ENCODE measurements at regions not wholly inside any gene's neighbourhood (a gene's known extent, or its start where the extent isn't known, plus 50 kb on each side); places are given as distances from the start of the nearest gene placed in this dataset.

DNA sequence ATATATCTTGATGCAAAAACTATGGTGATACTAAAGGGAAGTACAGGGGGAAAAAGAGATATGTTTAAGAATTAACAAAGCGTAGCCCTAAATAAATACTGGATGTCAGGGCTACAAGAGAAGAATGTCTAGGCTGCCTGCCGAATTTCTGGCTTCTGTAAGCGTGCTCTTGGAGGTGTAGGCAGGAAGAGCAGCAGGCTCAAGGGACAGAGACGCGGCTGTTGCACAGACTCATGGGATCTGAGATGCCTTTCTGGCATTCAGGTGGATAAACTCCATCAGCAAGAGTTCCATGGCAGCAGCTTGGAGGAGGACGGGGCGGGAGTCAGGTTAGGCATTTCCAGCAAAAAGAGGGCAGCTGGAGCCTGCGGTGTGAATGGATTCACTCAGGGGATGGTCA lies 123.2 kb upstream of the TWIST2 start:
- TF ChIP-seq, protein P1, sequence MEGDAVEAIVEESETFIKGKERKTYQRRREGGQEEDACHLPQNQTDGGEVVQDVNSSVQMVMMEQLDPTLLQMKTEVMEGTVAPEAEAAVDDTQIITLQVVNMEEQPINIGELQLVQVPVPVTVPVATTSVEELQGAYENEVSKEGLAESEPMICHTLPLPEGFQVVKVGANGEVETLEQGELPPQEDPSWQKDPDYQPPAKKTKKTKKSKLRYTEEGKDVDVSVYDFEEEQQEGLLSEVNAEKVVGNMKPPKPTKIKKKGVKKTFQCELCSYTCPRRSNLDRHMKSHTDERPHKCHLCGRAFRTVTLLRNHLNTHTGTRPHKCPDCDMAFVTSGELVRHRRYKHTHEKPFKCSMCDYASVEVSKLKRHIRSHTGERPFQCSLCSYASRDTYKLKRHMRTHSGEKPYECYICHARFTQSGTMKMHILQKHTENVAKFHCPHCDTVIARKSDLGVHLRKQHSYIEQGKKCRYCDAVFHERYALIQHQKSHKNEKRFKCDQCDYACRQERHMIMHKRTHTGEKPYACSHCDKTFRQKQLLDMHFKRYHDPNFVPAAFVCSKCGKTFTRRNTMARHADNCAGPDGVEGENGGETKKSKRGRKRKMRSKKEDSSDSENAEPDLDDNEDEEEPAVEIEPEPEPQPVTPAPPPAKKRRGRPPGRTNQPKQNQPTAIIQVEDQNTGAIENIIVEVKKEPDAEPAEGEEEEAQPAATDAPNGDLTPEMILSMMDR (IDR thresholded peaks at IDR 0.05; ENCODE audit: insufficient read depth, low read length), result no peak
- TF ChIP-seq, protein P2, sequence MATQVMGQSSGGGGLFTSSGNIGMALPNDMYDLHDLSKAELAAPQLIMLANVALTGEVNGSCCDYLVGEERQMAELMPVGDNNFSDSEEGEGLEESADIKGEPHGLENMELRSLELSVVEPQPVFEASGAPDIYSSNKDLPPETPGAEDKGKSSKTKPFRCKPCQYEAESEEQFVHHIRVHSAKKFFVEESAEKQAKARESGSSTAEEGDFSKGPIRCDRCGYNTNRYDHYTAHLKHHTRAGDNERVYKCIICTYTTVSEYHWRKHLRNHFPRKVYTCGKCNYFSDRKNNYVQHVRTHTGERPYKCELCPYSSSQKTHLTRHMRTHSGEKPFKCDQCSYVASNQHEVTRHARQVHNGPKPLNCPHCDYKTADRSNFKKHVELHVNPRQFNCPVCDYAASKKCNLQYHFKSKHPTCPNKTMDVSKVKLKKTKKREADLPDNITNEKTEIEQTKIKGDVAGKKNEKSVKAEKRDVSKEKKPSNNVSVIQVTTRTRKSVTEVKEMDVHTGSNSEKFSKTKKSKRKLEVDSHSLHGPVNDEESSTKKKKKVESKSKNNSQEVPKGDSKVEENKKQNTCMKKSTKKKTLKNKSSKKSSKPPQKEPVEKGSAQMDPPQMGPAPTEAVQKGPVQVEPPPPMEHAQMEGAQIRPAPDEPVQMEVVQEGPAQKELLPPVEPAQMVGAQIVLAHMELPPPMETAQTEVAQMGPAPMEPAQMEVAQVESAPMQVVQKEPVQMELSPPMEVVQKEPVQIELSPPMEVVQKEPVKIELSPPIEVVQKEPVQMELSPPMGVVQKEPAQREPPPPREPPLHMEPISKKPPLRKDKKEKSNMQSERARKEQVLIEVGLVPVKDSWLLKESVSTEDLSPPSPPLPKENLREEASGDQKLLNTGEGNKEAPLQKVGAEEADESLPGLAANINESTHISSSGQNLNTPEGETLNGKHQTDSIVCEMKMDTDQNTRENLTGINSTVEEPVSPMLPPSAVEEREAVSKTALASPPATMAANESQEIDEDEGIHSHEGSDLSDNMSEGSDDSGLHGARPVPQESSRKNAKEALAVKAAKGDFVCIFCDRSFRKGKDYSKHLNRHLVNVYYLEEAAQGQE (IDR thresholded peaks at IDR 0.05; ENCODE audit: insufficient replicate concordance, low read depth), result no peak
- no peak for TF ChIP-seq POLR2AphosphoS5 (IDR thresholded peaks at IDR 0.05; ENCODE audit: low read depth)
- TF ChIP-seq GABPA (IDR thresholded peaks at IDR 0.05; ENCODE audit: low read depth), result no peak

Measured in HL-60 (cell line).